HepG2 (cell line): ENCODE measurements at regions not wholly inside any gene's neighbourhood (a gene's known extent, or its start where the extent isn't known, plus 50 kb on each side); places are given as distances from the start of the nearest gene placed in this dataset.

Source experiments
- ATAC-seq: fragments of 200-7000 bp; cut with Tn5 transposase; 3 replicates; pipeline ENCODE4 v1.9.1; 2020; ENCODE audit warnings: mild to moderate bottlenecking, moderate library complexity
- BruUV-seq: library from RNA; stranded (reverse); fragments of 400-500 nt; replicated peaks from 2 replicates; lab custom pipeline; 2021; lab: Mats Ljungman, UMichigan
- CTCF ChIA-PET: fragments of 300-600 bp; formaldehyde crosslinking; extraction: SDS; loops from one replicate; lab custom pipeline; 2021; ENCODE audit warnings: low total read pairs, inconsistent platforms, low intra/inter-chr PET ratio; lab: Yijun Ruan, JAX
- POLR2A ChIA-PET: fragments of 350-600 bp; sonication (Branson Sonifier 250); formaldehyde crosslinking; loops from one replicate; lab custom pipeline; 2020; ENCODE audit warnings: antibody characterized with exemption, inconsistent platforms; lab: Yijun Ruan, JAX
- DNase-seq: peaks from one replicate; pipeline ENCODE4 v3.0.0-alpha.2; 2015; ENCODE audit warnings: low spot score
- FAIRE-seq: peaks from 3 replicates; lab custom pipeline; 2011; peaks lifted over from hg19 to GRCh38; lab: Jason Lieb, UNC
- H2AFZ ChIP-seq: one replicate; pipeline ENCODE4 v1.6.1; 2011; ENCODE audit warnings: low read length, inconsistent platforms
- H3K27ac ChIP-seq: fragments of 300-600 bp; 3 replicates; pipeline ENCODE4 v1.8.0; 2011; ENCODE audit warnings: mixed run types, mild to moderate bottlenecking, mixed read lengths, low read length, inconsistent platforms; ENCODE audit not compliant: insufficient read depth; ENCODE audit errors: extremely low read length
- H3K27me3 ChIP-seq, 2 experiments: fragments of 200-600 bp in 1 of 2; 2 replicates in 1 of 2; 3 replicates in 1 of 2; pipeline versions ENCODE4 v1.6.0 to v1.8.0; 2011; ENCODE audit warnings: low read length in 2 of 2, mild to moderate bottlenecking in 2 of 2, moderate library complexity in 2 of 2, inconsistent platforms in 1 of 2; ENCODE audit not compliant: insufficient read depth in 2 of 2, control insufficient read depth in 1 of 2
- H3K36me3 ChIP-seq, 2 experiments: fragments of 200-600 bp in 1 of 2; replicated peaks in 1 of 2; 2 replicates in 1 of 2; 3 replicates in 1 of 2; pipeline versions ENCODE4 v1.5.1 to v1.8.0; 2011; ENCODE audit warnings: low read length in 2 of 2, inconsistent platforms in 1 of 2; ENCODE audit not compliant: insufficient read depth in 2 of 2, control insufficient read depth in 1 of 2
- H3K4me1 ChIP-seq: 2 replicates; pipeline ENCODE4 v1.5.1; 2012; ENCODE audit warnings: low read length, inconsistent platforms; ENCODE audit not compliant: insufficient read depth
- H3K4me2 ChIP-seq: 2 replicates; pipeline ENCODE4 v1.6.0; 2011; ENCODE audit warnings: low read depth, low read length, inconsistent platforms
- H3K4me3 ChIP-seq, 3 experiments: fragments of 200-600 bp in 1 of 3; sonication (generic), shearing (Covaris generic) in 1 of 3; replicated peaks in 1 of 3; 2 replicates each; pipeline ENCODE4 v1.5.1; 2011 to 2016; ENCODE audit warnings: low read length in 3 of 3, inconsistent platforms in 2 of 3, low read depth in 2 of 3, mild to moderate bottlenecking in 2 of 3, control low read depth in 1 of 3, mixed read lengths in 1 of 3; ENCODE audit not compliant: insufficient read depth in 1 of 3
- H3K79me2 ChIP-seq: one replicate; pipeline ENCODE4 v1.6.1; 2011; ENCODE audit warnings: low read length, inconsistent platforms; ENCODE audit not compliant: insufficient read depth
- H3K9ac ChIP-seq: 2 replicates; pipeline ENCODE4 v1.6.0; 2011; ENCODE audit warnings: mild to moderate bottlenecking, low read depth, low read length, inconsistent platforms; ENCODE audit not compliant: insufficient read depth
- H3K9me3 ChIP-seq: 2 replicates; pipeline ENCODE4 v1.5.1; 2012; ENCODE audit warnings: mild to moderate bottlenecking, low read length
- H4K20me1 ChIP-seq: 2 replicates; pipeline ENCODE4 v1.6.0; 2011; ENCODE audit warnings: inconsistent platforms, mild to moderate bottlenecking, low read length, moderate library complexity; ENCODE audit not compliant: insufficient read depth
- ATRX ChIP-seq: sonication (generic); formaldehyde crosslinking; IDR thresholded peaks from 2 replicates; pipeline ENCODE4 v1.4.0; 2020; ENCODE audit warnings: missing genetic modification reagents, borderline replicate concordance
- FOSL2 ChIP-seq: sonication (generic); formaldehyde crosslinking; IDR thresholded peaks from 2 replicates; pipeline ENCODE4 v1.4.0; 2020; ENCODE audit warnings: missing genetic modification reagents
- ZNF790 ChIP-seq: sonication (generic); formaldehyde crosslinking; IDR thresholded peaks from 2 replicates; pipeline ENCODE4 v1.8.0; 2022; ENCODE audit warnings: missing genetic modification reagents, mild to moderate bottlenecking, borderline replicate concordance
- ZNF879 ChIP-seq: sonication (generic); formaldehyde crosslinking; IDR thresholded peaks from 2 replicates; pipeline ENCODE4 v1.8.1; 2023; ENCODE audit warnings: missing genetic modification reagents
- WGBS: methylation state at CpG from one replicate; pipeline ENCODE4 v1.1.6; 2017; ENCODE audit warnings: low lambda C conversion rate; 5-methylcytosine and 5-hydroxymethylcytosine counted together
- in situ Hi-C: cut with HindIII; loops from 2 replicates; pipeline ENCODE4 v1.10.0; 2017; ENCODE audit warnings: low pct_unique_long_range_greater_than_20kb; ENCODE audit not compliant: extremely low pct_ligation_motif_present
- intact Hi-C: fragments of 100-400 bp; cut with micrococcal nuclease; formaldehyde crosslinking; loops from one replicate; pipeline ENCODE4 v1.10.0; 2022; ENCODE audit not compliant: unreplicated experiment
- TF ChIP-seq, protein P1 (sequence below): sonication (generic); formaldehyde crosslinking; IDR thresholded peaks from 2 replicates; pipeline ENCODE4 v1.5.0; 2020; ENCODE audit warnings: mild to moderate bottlenecking, missing genetic modification reagents
- TF ChIP-seq, protein P2 (sequence below): fragments of 450-650 bp; IDR thresholded peaks from 2 replicates; pipeline ENCODE4 v1.6.1; 2017

DNA sequence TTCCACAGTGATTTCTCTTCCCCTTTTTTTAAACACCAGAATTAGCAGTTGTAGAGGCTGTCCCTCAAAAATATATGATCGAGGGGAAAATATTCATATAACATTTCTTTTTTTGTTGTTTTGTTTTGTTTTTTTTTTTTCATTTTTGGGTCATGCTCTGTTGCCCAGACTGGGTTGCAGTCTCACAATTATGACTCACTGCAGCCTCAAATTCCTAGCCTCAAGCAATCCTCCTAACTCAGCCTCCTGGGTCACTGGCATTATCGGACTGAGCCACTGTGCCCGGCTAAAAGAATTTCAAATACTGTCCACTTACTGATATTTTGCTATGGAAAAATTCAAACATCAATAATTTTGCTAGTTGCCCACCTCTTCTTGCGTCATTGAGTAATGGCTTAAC, 134.0 kb downstream of the HFE start:
- intact Hi-C loops: no loop called here
- 79% methylated on average over 4 of the region's 4 CpGs for WGBS

More for the DNA sequence above, 134.0 kb downstream of the HFE start:
- H3K9me3 ChIP-seq: no peaks in the 10 kb centered on the region
- no peaks in the 10 kb centered on the region; a peak in 1 of 5 replicates for H3K27me3 ChIP-seq
- H2AFZ ChIP-seq: no peak overlapping the region
- ATAC-seq (no peak), DNase-seq (no peak), FAIRE-seq (no peak)
- H3K9ac ChIP-seq: no peak overlapping the region
- H3K27ac ChIP-seq: no peak overlapping the region
- H3K4me3 ChIP-seq: no peak overlapping the region
- H3K79me2 ChIP-seq: peaks cover 5% of the 10 kb centered on the region
- no peak overlapping the region for H3K4me2 ChIP-seq
- in situ Hi-C loops: no loop called here
- no TSS peak for BruUV-seq
- no peaks in the 10 kb centered on the region for H4K20me1 ChIP-seq
- ChIA-PET CTCF (no interaction called here), POLR2A (no interaction called here)
- no peaks in the 10 kb centered on the region; a peak in 1 of 5 replicates for H3K36me3 ChIP-seq
- H3K4me1 ChIP-seq: peaks cover 49% of the 10 kb centered on the region
- TF ChIP-seq ATRX (CRISPR knock-in tag) (no peak), ZNF790 (CRISPR knock-in tag) (no peak), ZNF879 (CRISPR knock-in tag) (no peak), FOSL2 (peak; percentile 46)
- TF ChIP-seq, protein P1, sequence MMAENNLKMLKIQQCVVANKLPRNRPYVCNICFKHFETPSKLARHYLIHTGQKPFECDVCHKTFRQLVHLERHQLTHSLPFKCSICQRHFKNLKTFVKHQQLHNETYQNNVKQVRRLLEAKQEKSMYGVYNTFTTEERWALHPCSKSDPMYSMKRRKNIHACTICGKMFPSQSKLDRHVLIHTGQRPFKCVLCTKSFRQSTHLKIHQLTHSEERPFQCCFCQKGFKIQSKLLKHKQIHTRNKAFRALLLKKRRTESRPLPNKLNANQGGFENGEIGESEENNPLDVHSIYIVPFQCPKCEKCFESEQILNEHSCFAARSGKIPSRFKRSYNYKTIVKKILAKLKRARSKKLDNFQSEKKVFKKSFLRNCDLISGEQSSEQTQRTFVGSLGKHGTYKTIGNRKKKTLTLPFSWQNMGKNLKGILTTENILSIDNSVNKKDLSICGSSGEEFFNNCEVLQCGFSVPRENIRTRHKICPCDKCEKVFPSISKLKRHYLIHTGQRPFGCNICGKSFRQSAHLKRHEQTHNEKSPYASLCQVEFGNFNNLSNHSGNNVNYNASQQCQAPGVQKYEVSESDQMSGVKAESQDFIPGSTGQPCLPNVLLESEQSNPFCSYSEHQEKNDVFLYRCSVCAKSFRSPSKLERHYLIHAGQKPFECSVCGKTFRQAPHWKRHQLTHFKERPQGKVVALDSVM: peak; percentile 67
- TF ChIP-seq, protein P2, sequence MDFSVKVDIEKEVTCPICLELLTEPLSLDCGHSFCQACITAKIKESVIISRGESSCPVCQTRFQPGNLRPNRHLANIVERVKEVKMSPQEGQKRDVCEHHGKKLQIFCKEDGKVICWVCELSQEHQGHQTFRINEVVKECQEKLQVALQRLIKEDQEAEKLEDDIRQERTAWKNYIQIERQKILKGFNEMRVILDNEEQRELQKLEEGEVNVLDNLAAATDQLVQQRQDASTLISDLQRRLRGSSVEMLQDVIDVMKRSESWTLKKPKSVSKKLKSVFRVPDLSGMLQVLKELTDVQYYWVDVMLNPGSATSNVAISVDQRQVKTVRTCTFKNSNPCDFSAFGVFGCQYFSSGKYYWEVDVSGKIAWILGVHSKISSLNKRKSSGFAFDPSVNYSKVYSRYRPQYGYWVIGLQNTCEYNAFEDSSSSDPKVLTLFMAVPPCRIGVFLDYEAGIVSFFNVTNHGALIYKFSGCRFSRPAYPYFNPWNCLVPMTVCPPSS: no peak
